ENCODE measurements at regions not wholly inside any gene's neighbourhood (a gene's known extent, or its start where the extent isn't known, plus 50 kb on each side); places are given as distances from the start of the nearest gene placed in this dataset.

DNA sequence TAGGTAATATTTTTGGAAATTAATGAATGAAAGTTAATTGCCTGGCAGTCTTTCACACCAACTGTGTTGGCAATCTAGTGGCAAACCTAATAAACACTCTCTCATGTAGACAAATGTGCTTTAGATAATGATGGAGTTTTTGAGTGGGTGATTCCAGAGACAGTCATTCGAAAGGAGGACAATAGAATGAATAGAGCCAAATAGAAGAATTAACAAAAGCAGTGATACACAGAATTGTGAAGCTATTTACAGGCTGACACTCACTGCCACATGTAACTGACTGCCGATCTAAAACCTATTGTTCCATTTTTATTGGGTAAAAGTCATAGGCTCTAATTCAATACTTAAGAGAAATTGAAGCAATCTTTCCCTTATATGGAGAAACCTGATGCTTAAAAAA is 338.5 kb downstream of the PCDH7 start:
- DNase-seq (ENCODE audit: low spot score), result no peak

- no peak for DNase-seq (ENCODE audit: low spot score)
These were observed 339.8 kb downstream of the PCDH7 start for GRCh38 chr4:31059753-31060522.

DNA sequence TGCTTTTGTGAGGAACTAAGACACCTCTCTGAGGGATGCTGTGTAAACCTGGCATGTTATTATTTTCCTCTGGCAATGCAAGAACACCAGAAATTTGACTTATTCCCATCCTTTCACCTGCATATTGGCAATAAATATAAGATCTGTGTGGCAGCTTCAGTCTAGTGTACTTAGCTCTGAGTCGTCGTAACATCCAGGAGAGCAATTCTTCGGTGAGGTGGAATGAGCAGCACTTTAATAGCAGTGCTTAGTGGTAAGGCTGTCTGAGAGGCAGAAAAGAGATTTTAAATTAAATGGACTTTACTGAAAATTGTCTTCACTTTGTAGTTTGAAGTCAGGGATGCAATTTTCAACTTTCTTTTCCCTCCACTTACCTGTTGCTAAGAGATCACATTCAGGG is 344.9 kb downstream of the PCDH7 start:
- DNase-seq (ENCODE audit: low spot score), result no peak

GRCh38 chr4:31068257-31069075 is 348.3 kb downstream of the PCDH7 start:
- no peak for DNase-seq (ENCODE audit: low spot score)

GRCh38 chr4:31069151-31069550 is 349.0 kb downstream of the PCDH7 start:
- no peak for DNase-seq (ENCODE audit: low spot score)

DNA sequence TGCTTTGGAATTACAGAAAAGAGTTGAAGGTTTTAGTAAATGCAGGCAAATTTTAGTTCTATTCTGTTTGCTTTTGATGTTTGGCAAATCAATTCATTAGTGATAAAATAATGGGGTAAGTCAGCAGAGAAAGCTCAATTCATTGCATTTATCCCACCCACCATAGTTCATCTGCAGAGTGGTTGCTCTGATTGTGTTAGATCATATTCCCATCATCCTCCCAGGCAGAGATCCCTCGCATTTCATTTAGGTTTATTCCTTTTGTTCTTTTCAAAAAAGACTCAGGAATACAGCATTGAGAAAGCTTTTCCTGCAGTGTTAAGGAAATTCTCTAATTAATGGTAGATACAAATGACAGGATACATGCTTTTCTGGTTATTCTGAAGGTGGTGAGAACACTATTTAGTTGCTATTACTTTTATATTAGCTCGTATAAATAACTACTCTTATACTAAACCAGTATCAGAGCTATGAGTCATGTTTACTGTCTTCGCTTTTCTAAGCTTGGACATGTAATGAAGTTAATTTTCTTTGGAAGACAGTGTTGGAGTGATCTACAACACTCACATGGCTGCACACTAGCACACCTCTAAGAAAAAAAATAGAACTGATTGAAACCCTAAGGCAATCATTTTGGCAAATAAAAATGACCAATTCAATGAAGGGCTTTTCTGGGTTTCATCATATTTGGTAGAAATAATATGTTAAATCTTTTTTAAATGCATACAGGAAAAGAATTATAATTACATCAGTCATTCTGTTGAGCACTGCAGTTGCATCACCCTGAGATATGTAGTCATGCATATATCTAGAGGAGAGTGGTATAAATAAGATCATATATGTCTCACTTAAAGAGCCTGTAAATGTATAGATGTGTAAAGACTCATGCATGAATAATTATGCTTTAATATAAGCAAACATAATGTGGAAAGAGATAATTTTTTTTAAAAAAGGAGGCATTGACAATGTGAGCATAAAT is 351.6 kb downstream of the PCDH7 start:
- no peak for DNase-seq (ENCODE audit: low spot score)

GRCh38 chr4:31075969-31076368 is 355.8 kb downstream of the PCDH7 start:
- DNase-seq (ENCODE audit: low spot score), result no peak

DNA sequence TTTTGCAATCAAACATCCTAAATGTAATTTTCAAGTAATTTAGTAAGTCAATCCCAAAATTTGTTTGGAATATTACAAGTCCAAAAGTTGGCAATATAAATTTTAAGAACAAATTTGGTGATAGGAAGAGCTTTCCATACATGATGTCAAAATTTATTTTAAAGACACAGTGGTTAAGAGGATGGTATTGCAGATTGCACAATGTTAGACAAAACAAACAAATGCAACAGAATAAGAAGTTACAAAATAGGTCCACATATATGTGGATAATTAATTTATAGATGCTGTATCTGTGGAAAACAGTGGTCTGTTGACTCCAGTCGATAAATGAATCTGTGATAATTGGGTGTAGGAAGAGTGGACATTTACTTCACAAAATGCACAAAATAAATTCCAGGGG is 358.5 kb downstream of the PCDH7 start:
- no peak for DNase-seq (ENCODE audit: low spot score)

- DNase-seq (ENCODE audit: low spot score), result no peak
These were observed 360.7 kb downstream of the PCDH7 start for GRCh38 chr4:31080887-31081286.

DNA sequence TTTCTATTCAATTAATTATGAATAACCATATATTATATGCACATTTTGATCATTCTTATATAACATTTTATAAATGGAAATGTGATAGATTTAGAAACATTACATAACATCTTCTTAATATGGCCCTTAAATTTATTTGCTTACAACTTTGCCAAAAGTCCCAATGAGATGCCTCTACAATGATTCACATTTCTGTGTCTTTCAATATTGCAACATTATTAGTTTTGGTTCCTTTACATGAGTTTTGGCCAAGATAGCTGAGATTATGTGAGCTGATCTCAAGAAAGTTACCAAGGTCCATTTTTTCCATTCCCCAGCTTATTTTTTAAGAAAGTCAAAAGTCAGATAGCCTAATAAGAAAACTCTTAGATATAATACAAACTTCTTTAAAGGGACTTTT is 361.2 kb downstream of the PCDH7 start:
- DNase-seq (ENCODE audit: low spot score), result no peak

DNA sequence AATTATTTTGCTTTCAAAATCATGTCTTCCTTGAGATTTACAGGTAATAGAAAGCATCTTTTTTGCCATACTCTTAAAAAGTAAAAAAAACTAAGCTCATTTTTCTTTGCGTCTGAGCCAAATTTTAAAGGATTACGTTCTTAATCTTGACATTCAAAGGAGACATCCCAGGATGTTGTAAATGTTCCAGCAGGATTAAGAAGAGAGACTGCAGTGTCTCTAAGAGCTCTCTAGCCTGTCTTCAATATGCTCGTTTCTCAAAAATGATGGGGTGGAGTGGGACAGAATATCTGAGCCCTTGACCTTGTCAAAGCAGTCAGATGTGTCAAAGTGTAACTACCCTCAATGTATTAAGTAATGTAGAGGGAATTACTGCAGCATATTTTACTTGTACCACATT is 363.3 kb downstream of the PCDH7 start:
- no peak for DNase-seq (ENCODE audit: low spot score)

GRCh38 chr4:31084806-31085416 is 364.7 kb downstream of the PCDH7 start:
- no peak for DNase-seq (ENCODE audit: low spot score)

- DNase-seq (ENCODE audit: low spot score), result no peak
These were observed 365.5 kb downstream of the PCDH7 start for GRCh38 chr4:31085689-31086088.

DNA sequence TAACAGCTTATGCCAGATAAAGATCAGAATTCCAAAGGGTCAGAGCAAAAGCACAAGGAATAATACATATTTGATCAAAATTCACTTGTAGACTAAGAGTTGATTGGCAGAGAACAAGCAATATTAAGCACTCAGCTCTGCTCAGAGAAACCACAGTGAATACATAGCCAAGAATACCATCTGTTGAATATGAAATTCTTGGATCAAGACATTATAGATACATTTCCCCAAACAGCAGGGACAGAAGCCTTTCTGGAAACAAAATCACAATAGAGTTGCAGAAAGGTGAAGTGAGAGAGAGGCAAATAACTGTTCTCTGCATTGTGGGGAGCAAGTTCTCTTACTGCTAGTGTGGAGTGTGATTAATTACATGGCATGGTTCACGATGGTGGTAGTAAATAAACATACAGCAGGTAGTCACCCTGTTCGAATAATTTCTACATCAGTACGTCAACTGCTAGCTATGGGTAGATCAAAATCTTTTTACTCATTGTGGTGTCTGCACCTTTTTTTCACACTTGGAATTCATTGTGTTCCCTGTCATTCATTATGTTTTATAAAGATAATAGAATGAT is 366.7 kb downstream of the PCDH7 start:
- DNase-seq (ENCODE audit: low spot score), result no peak

DNA sequence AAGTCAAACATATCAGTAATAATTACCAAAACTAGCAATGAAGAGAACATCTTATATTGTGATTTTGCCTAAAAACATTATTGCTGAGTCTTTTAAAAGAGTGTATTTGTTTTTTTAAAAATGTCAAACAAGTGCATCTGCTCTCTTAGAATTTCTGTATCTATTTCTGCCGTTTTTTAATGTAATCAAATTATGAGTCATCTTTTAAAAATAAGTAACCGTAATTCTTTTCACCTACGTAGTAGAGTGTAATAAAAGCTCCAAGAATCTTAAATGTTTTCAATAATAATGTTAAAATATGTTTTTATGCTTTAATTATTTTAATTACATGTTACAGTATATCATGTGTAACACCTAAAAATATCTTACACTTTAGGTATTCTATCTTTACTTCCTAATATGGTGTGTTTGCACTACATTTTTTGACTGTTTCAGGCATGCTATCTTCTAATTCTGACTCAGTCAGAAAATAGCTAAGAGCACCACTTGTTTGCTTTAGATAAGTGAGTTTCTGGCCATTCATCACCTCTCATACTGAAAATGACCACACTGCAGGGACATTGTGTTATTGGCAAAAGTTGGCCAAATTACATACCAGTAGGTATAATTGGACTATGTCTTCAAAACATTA is 368.5 kb downstream of the PCDH7 start:
- DNase-seq (ENCODE audit: low spot score), result no peak

GRCh38 chr4:31089815-31090214 is 369.6 kb downstream of the PCDH7 start:
- no peak for DNase-seq (ENCODE audit: low spot score)

DNA sequence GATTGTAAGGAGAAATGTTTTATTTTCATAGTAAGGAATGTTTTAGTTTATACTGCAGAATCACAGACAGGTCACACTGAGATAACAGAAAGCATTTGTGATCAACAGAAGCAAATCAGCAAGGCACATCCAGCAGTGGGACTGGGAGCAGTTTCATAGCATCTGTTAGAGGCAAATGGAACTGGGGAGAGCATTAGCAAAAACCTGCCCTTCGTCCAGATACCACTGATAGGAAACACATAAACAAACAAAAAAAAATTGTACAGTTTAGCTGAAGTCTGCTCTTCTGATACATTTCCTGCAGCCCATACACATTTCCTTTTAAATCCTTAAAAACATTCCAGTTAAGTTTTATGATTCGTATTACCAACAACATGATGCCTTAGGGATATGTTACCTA is 374.3 kb downstream of the PCDH7 start:
- DNase-seq (ENCODE audit: low spot score), result no peak

DNA sequence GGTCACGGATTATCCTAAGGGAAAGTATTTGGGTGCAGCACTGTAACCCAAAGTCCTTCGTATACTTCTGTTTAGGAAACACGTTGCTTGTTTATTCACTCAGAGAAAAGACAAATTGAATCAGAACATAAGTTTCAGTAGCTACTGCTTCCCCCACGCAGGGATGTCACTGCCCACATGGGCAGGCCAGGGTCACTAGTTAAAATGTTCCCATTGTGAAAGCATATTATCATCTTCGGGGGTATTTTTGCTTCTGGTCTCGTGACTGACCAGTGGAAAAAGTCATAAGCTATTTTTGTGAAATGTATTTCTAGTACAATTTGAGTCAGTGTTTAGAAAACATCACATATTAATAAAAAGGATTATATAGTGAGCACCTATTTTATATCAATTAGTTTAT is 377.8 kb downstream of the PCDH7 start:
- no peak for DNase-seq (ENCODE audit: low spot score)

- DNase-seq (ENCODE audit: low spot score), result no peak
These were observed 380.4 kb downstream of the PCDH7 start for GRCh38 chr4:31100536-31100935.

DNA sequence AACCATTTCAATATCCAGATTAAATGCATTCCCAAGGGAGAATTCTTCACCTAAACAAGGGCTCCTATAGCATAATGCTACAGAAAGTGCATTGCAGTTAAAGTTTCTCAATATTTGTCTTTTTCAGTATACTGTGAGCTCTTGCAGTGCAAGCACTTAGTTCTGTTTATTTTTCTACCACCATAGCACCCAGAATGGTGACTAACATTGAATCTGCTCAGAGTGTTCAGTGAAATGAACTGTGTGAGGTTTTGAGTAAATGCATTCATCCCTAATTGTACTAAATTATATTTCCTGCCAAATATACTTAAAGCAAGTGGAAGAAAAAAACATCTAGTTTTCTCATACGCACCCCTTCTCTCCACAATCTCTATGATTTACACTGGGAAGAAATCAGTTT is 383.9 kb downstream of the PCDH7 start:
- DNase-seq (ENCODE audit: low spot score), result no peak

DNA sequence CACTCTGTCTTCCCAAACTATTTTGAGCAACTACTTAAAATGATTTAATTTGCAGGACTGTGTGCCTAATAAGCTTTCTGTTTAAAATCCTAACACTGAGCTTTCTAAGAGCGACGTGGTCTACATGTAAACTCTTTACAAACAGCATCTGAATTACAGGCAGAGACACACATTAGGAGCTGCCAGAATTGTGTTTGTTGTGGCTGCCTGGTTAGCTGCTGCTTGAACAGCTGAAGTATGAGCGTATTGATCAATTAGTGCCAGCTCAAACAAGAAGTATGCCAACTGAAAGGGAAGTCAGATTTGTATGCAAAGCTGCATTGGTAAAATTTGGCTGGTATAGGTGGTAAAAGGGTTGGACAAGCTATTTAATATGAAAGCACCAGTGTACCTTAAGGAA is 384.4 kb downstream of the PCDH7 start:
- DNase-seq (ENCODE audit: low spot score), result no peak
